ENCODE measurements at regions not wholly inside any gene's neighbourhood (a gene's known extent, or its start where the extent isn't known, plus 50 kb on each side); places are given as distances from the start of the nearest gene placed in this dataset.

DNA sequence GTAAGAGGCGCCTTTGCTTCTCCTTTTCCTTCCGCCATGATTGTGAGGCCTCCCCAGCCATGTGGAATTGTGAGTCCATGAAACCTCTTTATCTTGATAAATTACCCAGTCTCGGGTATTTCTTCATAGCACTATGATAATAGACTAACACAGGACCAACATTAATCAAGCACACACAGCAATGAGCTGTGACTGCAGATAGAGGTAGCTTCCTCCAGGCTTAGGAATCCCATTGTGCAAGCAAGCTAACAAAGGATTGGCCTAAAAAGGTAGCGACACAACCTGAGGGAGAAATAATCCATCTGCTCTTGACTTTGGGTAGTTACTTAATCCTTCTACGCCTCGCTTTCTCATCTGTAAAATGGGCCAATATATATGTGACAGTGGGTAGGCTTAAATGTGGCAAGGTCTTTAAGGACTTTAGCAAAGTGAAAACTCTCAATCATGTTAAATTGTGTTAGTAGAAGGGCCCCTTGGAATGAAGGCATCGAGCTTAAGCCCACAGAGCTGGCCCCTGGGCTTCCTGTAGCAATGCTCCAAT, 393.6 kb downstream of the SOX9 start:
- H3K4me3 ChIP-seq = no peak overlapping the region
- no peaks in the 10 kb centered on the region for H3K36me3 ChIP-seq
- H3K4me1 ChIP-seq = peaks cover 3% of the 10 kb centered on the region
- TF ChIP-seq CTCF (IDR thresholded peaks at IDR 0.05) = no peak
- no peak overlapping the region for H3K9ac ChIP-seq (ENCODE audit: low read depth in 2 of 2, low read length in 2 of 2)
- no peaks in the 10 kb centered on the region for H3K9me3 ChIP-seq
- no peak overlapping the region for H3K27ac ChIP-seq
- DNase-seq = no peak
- no peaks in the 10 kb centered on the region for H3K27me3 ChIP-seq
- intact Hi-C loops (cut with DNase I) = no loop called here

DNA sequence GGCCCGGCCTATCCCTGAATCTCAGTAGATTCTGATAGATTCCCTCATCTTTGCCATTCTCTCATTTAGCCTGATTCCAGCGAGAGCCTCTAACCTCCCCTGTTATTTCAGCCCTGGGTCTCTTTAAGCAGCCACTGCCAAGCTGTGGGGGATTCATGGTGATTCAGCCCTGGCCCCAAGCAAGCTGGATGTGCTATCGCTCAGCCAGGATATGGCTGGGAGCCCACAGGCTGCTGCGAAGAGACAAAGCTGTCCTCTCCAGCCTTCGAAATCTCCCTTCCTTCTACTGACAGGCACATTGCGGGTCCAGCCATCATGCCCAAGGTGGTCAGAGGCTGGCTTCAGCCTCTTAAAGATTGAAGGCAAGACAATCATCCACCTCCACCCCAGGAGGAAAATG, 394.1 kb downstream of the SOX9 start:
- no peak for DNase-seq
- H3K36me3 ChIP-seq = no peaks in the 10 kb centered on the region
- intact Hi-C loops (cut with DNase I) = no loop called here
- no peaks in the 10 kb centered on the region for H3K9me3 ChIP-seq
- H3K4me3 ChIP-seq = no peak overlapping the region
- no peak overlapping the region for H3K9ac ChIP-seq (ENCODE audit: low read depth in 2 of 2, low read length in 2 of 2)
- H3K27ac ChIP-seq = no peak overlapping the region
- H3K27me3 ChIP-seq = no peaks in the 10 kb centered on the region
- TF ChIP-seq CTCF (IDR thresholded peaks at IDR 0.05) = no peak
- peaks cover 3% of the 10 kb centered on the region for H3K4me1 ChIP-seq

DNA sequence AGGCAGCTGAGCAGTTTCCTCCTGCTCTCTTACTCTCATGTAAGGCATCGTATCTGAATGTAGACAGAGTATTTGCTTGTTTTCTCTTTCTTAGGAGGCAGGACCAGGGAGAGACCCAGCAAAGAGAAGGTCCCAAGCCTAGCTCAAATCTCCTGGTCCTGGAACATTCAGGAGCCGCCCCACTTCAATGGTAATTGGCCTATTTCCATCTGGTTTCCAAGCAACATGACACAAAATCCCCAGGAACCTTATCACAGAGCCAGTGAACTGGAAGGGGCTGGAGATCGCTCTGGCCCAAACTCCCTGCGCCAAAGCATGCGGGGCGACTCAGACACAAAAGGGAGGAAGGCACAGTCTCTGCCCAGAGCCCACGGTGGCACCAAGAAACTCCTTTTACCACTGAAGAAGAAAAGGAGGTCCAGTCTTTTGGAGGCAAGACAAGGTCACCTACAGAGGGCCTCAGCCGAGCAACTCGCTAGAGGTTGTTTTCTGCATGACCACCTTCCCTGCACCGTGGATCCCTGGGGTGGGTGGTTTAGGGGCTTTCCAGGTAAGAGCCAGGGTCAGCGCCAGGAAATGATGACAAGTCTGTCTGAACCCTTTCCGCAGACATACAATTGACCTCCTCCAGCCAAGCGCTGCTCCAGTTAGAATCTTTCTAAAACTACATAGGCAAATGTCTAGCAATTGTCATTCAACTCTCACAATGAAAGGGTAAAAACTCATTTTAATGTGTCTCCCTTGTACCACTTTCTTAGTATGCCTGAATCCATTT, 394.7 kb downstream of the SOX9 start:
- Histone ChIP-seq H3K9me3 (no peaks in the 10 kb centered on the region), H3K4me1 (peaks cover 3% of the 10 kb centered on the region), H3K9ac (ENCODE audit: low read depth in 2 of 2, low read length in 2 of 2) (no peak overlapping the region), H3K36me3 (no peaks in the 10 kb centered on the region), H3K27ac (no peak overlapping the region), H3K4me3 (no peak overlapping the region), H3K27me3 (no peaks in the 10 kb centered on the region)
- no peak for DNase-seq
- TF ChIP-seq CTCF (IDR thresholded peaks at IDR 0.05) = no peak
- intact Hi-C loops (cut with DNase I) = no loop called here

GRCh38 chr17:72516772-72517399, 396.1 kb downstream of the SOX9 start:
- TF ChIP-seq CTCF (IDR thresholded peaks at IDR 0.05) = no peak
- no peak for DNase-seq
- intact Hi-C loops (cut with DNase I) = no loop called here
- no peaks in the 10 kb centered on the region for H3K9me3 ChIP-seq
- H3K4me3 ChIP-seq = no peak overlapping the region
- H3K27me3 ChIP-seq = no peaks in the 10 kb centered on the region
- H3K27ac ChIP-seq = no peak overlapping the region
- H3K36me3 ChIP-seq = no peaks in the 10 kb centered on the region
- H3K9ac ChIP-seq (ENCODE audit: low read depth in 2 of 2, low read length in 2 of 2) = no peak overlapping the region
- peaks cover 3% of the 10 kb centered on the region for H3K4me1 ChIP-seq

DNA sequence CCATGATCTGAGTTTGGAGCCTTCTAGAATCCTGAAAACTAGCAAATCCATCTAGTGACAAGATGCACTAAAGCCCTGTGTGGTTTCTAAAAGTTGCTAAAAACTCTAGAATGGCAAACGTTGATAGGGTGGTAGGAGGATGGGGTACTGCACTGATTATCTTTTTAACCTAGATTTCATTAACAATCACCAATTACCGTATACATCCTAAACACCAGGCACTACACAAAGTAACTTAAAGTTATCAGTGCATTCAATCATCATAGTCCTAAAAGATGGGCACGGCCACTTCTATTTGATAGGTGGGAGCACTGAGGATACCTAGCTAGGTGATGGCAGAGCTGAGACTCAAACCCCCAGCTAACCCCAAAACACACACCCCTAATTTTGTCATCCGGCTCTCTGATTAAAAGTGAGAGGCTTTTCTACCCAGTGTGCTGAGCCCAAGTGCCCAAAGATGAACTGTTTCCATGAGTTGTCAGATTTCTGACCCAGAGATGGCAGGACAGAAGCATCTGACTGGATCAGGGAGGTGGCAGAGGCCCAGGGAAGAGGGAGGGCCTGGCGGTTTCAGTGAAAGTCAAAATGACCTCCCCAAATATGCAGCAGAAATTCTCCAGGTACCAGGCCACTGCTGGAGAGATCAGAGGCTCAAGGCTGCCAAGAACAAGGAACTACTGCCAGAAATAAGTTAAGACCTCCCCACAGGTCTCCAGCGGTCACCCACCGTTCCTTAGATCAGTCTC, 396.8 kb downstream of the SOX9 start:
- no peaks in the 10 kb centered on the region for H3K27me3 ChIP-seq
- intact Hi-C loops (cut with DNase I) = no loop called here
- TF ChIP-seq CTCF (IDR thresholded peaks at IDR 0.05) = no peak
- no peaks in the 10 kb centered on the region for H3K9me3 ChIP-seq
- no peak for DNase-seq
- H3K36me3 ChIP-seq = no peaks in the 10 kb centered on the region
- H3K4me3 ChIP-seq = no peak overlapping the region
- peaks cover 3% of the 10 kb centered on the region for H3K4me1 ChIP-seq
- peak overlapping the region; percentile 79 for H3K27ac ChIP-seq
- H3K9ac ChIP-seq (ENCODE audit: low read depth in 2 of 2, low read length in 2 of 2) = peak overlapping the region in 1 of 2 donors; percentile 43

Data from colonic mucosa (tissue), 4 donors.